Esophagus squamous epithelium (tissue), 5 donors: ENCODE measurements at regions not wholly inside any gene's neighbourhood (a gene's known extent, or its start where the extent isn't known, plus 50 kb on each side); places are given as distances from the start of the nearest gene placed in this dataset.

ENCODE experiments used
- DNase-seq: peaks from one replicate; lab custom pipeline; 2025; lab: John Stamatoyannopoulos, UW
- H3K27ac ChIP-seq, 4 donors: fragments of 200-600 bp; sonication (generic); one replicate each; pipeline ENCODE4 v1.5.1; 2016 to 2019; ENCODE audit warnings: mild to moderate bottlenecking in 1 of 4
- H3K27me3 ChIP-seq, 4 donors: fragments of 200-600 bp; sonication (generic); 1 replicate in 3 of 4; 2 replicates in 1 of 4; pipeline versions ENCODE4 v1.5.1 to v1.6.0; 2017 to 2021; ENCODE audit warnings: antibody characterized with exemption in 1 of 4
- H3K36me3 ChIP-seq, 3 donors: fragments of 200-600 bp; sonication (generic); one replicate each; pipeline ENCODE4 v1.5.1; 2016 to 2019
- H3K4me1 ChIP-seq, 3 donors: fragments of 200-600 bp; sonication (generic); one replicate each; pipeline ENCODE4 v1.5.1; 2017 to 2019
- H3K4me3 ChIP-seq, 4 donors: fragments of 200-600 bp; sonication (generic); 1 replicate in 3 of 4; 2 replicates in 1 of 4; pipeline ENCODE4 v1.5.1; 2016 to 2019; ENCODE audit warnings: mild to moderate bottlenecking in 2 of 4, moderate library complexity in 1 of 4
- H3K9me3 ChIP-seq, 3 donors: fragments of 200-600 bp; sonication (generic); one replicate each; pipeline ENCODE4 v1.5.1; 2016 to 2019
- POLR2A ChIP-seq, 4 donors: fragments of 450-650 bp; IDR thresholded peaks; one replicate each; pipeline ENCODE4 v1.6.1; 2017; ENCODE audit warnings: antibody characterized with exemption in 4 of 4, mild to moderate bottlenecking in 4 of 4, moderate library complexity in 3 of 4
- WGBS, 2 donors: methylation state at CpG; one replicate each; pipeline ENCODE4 v1.1.5; 2018; 5-methylcytosine and 5-hydroxymethylcytosine counted together
- intact Hi-C: fragments of 100-400 bp; cut with DNase I; formaldehyde crosslinking; loops from one replicate; pipeline ENCODE4 v1.15.0; 2022
- TF ChIP-seq, protein P1 (sequence below), 6 experiments: fragments of 450-650 bp in 4 of 6; fragments of 200-600 bp in 2 of 6; sonication (generic) in 2 of 6; IDR thresholded peaks; one replicate each; pipeline ENCODE4 v1.5.1; 2016 to 2019; ENCODE audit warnings: antibody characterized with exemption in 6 of 6, mild to moderate bottlenecking in 4 of 6, moderate library complexity in 4 of 6
- donor health status: DM: yes; HTN: yes; CAD: no.

- intact Hi-C loops = no loop called here
- no peaks in the 10 kb centered on the region for H3K36me3 ChIP-seq
- no peaks in the 10 kb centered on the region for H3K27me3 ChIP-seq
- WGBS, 2 donors = 85 to 89% methylated on average over 4 of the region's 4 CpGs
- TF ChIP-seq POLR2A (IDR thresholded peaks at IDR 0.05) = no peak
- TF ChIP-seq, protein P1, sequence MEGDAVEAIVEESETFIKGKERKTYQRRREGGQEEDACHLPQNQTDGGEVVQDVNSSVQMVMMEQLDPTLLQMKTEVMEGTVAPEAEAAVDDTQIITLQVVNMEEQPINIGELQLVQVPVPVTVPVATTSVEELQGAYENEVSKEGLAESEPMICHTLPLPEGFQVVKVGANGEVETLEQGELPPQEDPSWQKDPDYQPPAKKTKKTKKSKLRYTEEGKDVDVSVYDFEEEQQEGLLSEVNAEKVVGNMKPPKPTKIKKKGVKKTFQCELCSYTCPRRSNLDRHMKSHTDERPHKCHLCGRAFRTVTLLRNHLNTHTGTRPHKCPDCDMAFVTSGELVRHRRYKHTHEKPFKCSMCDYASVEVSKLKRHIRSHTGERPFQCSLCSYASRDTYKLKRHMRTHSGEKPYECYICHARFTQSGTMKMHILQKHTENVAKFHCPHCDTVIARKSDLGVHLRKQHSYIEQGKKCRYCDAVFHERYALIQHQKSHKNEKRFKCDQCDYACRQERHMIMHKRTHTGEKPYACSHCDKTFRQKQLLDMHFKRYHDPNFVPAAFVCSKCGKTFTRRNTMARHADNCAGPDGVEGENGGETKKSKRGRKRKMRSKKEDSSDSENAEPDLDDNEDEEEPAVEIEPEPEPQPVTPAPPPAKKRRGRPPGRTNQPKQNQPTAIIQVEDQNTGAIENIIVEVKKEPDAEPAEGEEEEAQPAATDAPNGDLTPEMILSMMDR (IDR thresholded peaks at IDR 0.05) = no peak
- H3K4me1 ChIP-seq = peaks cover 0 to 4% (median 0%) of the 10 kb centered on the region in 3 donors
- no peak overlapping the region for H3K4me3 ChIP-seq
- no peak overlapping the region for H3K27ac ChIP-seq
- no peaks in the 10 kb centered on the region for H3K9me3 ChIP-seq
- no peak for DNase-seq
These were observed 323.7 kb upstream of the KLF6 start for GRCh38 chr10:4108693-4109092.

DNA sequence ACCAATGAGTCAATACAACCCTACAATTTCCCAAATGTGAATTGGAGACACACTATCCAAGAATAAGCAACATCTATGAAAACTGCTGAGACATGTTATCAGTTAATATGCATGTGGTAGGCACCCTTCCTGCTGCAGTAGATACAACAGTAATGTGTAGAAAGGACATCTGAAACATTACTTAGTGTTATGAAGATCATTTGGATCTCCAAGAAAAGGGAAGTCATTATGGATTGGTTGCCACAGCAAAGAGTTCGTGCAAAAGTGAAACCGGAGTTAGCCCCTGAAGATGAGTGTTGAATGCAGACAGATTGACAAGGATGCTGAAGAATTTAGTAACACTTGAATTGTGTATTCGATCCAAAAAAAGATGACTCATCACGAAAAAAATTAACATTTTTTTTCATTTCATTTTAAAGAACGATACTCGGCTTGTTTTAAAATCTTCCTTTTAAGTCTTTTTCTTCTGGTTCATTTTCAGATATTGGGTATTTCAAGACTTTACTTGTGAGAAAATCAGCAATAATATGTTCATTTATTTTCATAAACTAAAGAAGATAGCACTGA lies 322.4 kb upstream of the KLF6 start:
- peaks cover 0 to 4% (median 0%) of the 10 kb centered on the region in 3 donors for H3K4me1 ChIP-seq
- no peak for TF ChIP-seq POLR2A (IDR thresholded peaks at IDR 0.05)
- TF ChIP-seq, protein P1 (IDR thresholded peaks at IDR 0.05) = no peak
- no peaks in the 10 kb centered on the region for H3K9me3 ChIP-seq
- no peaks in the 10 kb centered on the region for H3K27me3 ChIP-seq
- 76 to 84% methylated on average over 6 of the region's 6 CpGs for whole genome bisulfite sequencing, 2 donors
- no peak overlapping the region for H3K4me3 ChIP-seq
- H3K27ac ChIP-seq = no peak overlapping the region
- DNase-seq = no peak
- H3K36me3 ChIP-seq = no peaks in the 10 kb centered on the region
- intact Hi-C loops = no loop called here

GRCh38 chr10:4103603-4104002 lies 318.6 kb upstream of the KLF6 start:
- no peaks in the 10 kb centered on the region for H3K36me3 ChIP-seq
- no peaks in the 10 kb centered on the region for H3K4me1 ChIP-seq
- no peaks in the 10 kb centered on the region for H3K27me3 ChIP-seq
- no peak for TF ChIP-seq POLR2A (IDR thresholded peaks at IDR 0.05)
- TF ChIP-seq, protein P1 (IDR thresholded peaks at IDR 0.05) = no peak
- no peaks in the 10 kb centered on the region for H3K9me3 ChIP-seq
- no peak overlapping the region for H3K27ac ChIP-seq
- DNase-seq = no peak
- intact Hi-C loops = no loop called here
- WGBS, 2 donors = 80% methylated on average over 7 of the region's 7 CpGs
- H3K4me3 ChIP-seq = no peak overlapping the region

DNA sequence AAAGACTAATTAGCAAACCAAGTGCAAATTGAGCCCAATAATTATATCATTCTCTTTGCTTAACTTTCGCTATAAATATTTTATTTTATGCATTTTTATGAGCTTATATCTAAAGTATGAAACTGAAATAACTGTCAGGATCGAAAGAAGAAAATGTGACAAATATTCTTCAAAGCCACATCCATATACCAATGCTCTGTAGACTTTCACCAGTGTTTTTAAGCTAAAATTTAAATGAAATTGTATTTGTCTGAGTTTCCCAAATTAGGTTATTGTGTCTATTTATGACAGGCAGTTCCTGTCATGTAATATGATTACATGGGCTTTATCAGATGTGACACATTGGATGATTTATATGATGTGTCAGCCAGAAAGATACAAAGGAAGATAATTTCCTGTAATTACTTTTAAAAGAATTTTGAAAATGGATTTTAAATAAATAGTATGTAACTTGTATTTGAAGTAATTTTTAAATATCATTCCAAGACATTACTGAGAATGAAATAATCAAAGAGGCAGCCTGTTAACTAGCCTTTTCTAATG lies 317.9 kb upstream of the KLF6 start:
- H3K27me3 ChIP-seq = no peaks in the 10 kb centered on the region

GRCh38 chr10:4101918-4102654 lies 317.1 kb upstream of the KLF6 start:
- intact Hi-C loops = no loop called here
- H3K36me3 ChIP-seq = no peaks in the 10 kb centered on the region

More for the DNA sequence above, 317.9 kb upstream of the KLF6 start:
- Histone ChIP-seq H3K4me3 (no peak overlapping the region), H3K36me3 (no peaks in the 10 kb centered on the region), H3K27ac (no peak overlapping the region), H3K9me3 (no peaks in the 10 kb centered on the region), H3K4me1 (no peaks in the 10 kb centered on the region)
- DNase-seq = no peak
- no peak for TF ChIP-seq POLR2A (IDR thresholded peaks at IDR 0.05)
- 83 to 84% methylated on average over 2 of the region's 2 CpGs for WGBS, 2 donors
- intact Hi-C loops = no loop called here

More at GRCh38 chr10:4101918-4102654, 317.1 kb upstream of the KLF6 start:
- Histone ChIP-seq H3K9me3 (no peaks in the 10 kb centered on the region), H3K4me1 (no peaks in the 10 kb centered on the region), H3K4me3 (no peak overlapping the region), H3K27ac (no peak overlapping the region), H3K27me3 (no peaks in the 10 kb centered on the region)
- TF ChIP-seq POLR2A (IDR thresholded peaks at IDR 0.05) = no peak
- TF ChIP-seq, protein P1 (IDR thresholded peaks at IDR 0.05) = no peak
- no peak for DNase-seq
- 88 to 89% methylated on average over 8 of the region's 8 CpGs for WGBS, 2 donors
